NB4 (cell line): ENCODE measurements at regions not wholly inside any gene's neighbourhood (a gene's known extent, or its start where the extent isn't known, plus 50 kb on each side); places are given as distances from the start of the nearest gene placed in this dataset.

ENCODE experiments used
- CTCF ChIP-seq: IDR thresholded peaks from one replicate; pipeline ENCODE4 v1.5.1; 2012; ENCODE audit warnings: low read depth, low read length
- MYC ChIP-seq: IDR thresholded peaks from 2 replicates; pipeline ENCODE4 v1.6.1; 2011; ENCODE audit warnings: low read depth, low read length
- POLR2A ChIP-seq: IDR thresholded peaks from 2 replicates; pipeline ENCODE4 v1.6.1; 2011; ENCODE audit warnings: mild to moderate bottlenecking; ENCODE audit not compliant: insufficient read length; ENCODE audit errors: extremely low read depth
- TF ChIP-seq, protein P1 (sequence below): IDR thresholded peaks from 2 replicates; pipeline ENCODE4 v1.6.1; 2011; ENCODE audit warnings: low read depth, low read length

DNA sequence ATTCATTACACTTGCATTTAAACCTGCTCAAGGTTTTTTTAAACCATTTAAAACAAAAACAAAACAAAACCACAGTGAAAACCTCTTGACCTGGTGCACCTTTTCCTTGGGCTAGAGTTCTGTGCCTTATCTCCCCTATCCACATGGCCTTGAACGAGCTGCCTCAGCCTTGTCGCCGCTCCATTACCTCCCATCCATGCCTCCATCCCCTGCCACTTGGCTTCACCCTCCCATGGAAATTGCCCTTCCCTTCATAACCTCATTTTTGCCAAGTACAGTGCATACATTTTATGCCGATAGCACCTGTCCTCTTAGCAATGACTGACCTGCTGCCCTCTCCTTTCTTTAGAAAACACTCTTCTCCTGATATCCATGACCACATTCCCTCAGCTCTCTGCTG, 188.6 kb upstream of the ASIC2 start:
- TF ChIP-seq CTCF, result no peak
- no peak for TF ChIP-seq POLR2A
- TF ChIP-seq, protein P1, sequence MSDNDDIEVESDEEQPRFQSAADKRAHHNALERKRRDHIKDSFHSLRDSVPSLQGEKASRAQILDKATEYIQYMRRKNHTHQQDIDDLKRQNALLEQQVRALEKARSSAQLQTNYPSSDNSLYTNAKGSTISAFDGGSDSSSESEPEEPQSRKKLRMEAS, result no peak
- no peak for TF ChIP-seq MYC
